SU-DHL-6 (cell line): ENCODE measurements at regions not wholly inside any gene's neighbourhood (a gene's known extent, or its start where the extent isn't known, plus 50 kb on each side); places are given as distances from the start of the nearest gene placed in this dataset.

Experiments
- H2AFZ ChIP-seq: fragments of 200-600 bp; sonication (generic); 2 replicates; pipeline ENCODE4 v1.6.1; 2014; ENCODE audit warnings: low read depth, mild to moderate bottlenecking, moderate library complexity, mixed read lengths, antibody characterized with exemption, low read length; ENCODE audit not compliant: severe bottlenecking
- H3F3A ChIP-seq: fragments of 200-600 bp; shearing (Covaris generic); 2 replicates; pipeline ENCODE4 v1.6.0; 2016; ENCODE audit warnings: antibody characterized with exemption, mild to moderate bottlenecking; ENCODE audit not compliant: insufficient read depth
- H3K27ac ChIP-seq: fragments of 200-600 bp; sonication (generic); 2 replicates; pipeline ENCODE4 v1.5.1; 2016; ENCODE audit warnings: low read depth, mild to moderate bottlenecking, low read length, moderate library complexity, mixed read lengths
- H3K27me3 ChIP-seq: fragments of 200-600 bp; sonication (generic), shearing (Covaris generic); 2 replicates; pipeline ENCODE4 v1.6.0; 2014; ENCODE audit warnings: mild to moderate bottlenecking, low read length
- H3K36me3 ChIP-seq: fragments of 200-600 bp; sonication (generic); 2 replicates; pipeline ENCODE4 v1.6.1; 2014; ENCODE audit warnings: mild to moderate bottlenecking, low read length, mixed read lengths
- H3K4me2 ChIP-seq: fragments of 300-600, 200-600 bp; shearing (Covaris generic), sonication (generic); 2 replicates; pipeline ENCODE4 v1.6.0; 2014; ENCODE audit warnings: low read length, low read depth, mild to moderate bottlenecking; ENCODE audit not compliant: poor library complexity, severe bottlenecking
- H3K4me3 ChIP-seq: fragments of 200-600 bp; sonication (generic); 2 replicates; pipeline ENCODE4 v1.5.1; 2014; ENCODE audit warnings: antibody characterized with exemption, low read length, mild to moderate bottlenecking, mixed read lengths; ENCODE audit not compliant: insufficient read depth, poor library complexity, severe bottlenecking
- H3K79me2 ChIP-seq: fragments of 200-600 bp; sonication (generic); 2 replicates; pipeline ENCODE4 v1.6.1; 2014; ENCODE audit warnings: mild to moderate bottlenecking, low read length, moderate library complexity; ENCODE audit not compliant: insufficient read depth
- H3K9ac ChIP-seq: fragments of 200-600 bp; sonication (generic); 2 replicates; pipeline ENCODE4 v1.7.0; 2014; ENCODE audit warnings: mild to moderate bottlenecking, low read length
- H3K9me2 ChIP-seq: fragments of 200-600 bp; sonication (generic); replicated peaks from 2 replicates; pipeline ENCODE4 v1.6.1; 2014; ENCODE audit warnings: low read length; ENCODE audit not compliant: insufficient read depth
- H3K9me3 ChIP-seq: fragments of 200-600 bp; sonication (generic); 2 replicates; pipeline ENCODE4 v1.6.1; 2014; ENCODE audit warnings: low read length, mixed read lengths; ENCODE audit not compliant: insufficient read depth
- H4K20me1 ChIP-seq: fragments of 200-600 bp; sonication (generic); 2 replicates; pipeline ENCODE4 v1.6.1; 2014; ENCODE audit warnings: low read depth, mild to moderate bottlenecking, antibody characterized with exemption, low read length, moderate library complexity, mixed read lengths
- CTCF ChIP-seq: fragments of 200-600 bp; sonication (generic); IDR thresholded peaks from one replicate; pipeline ENCODE4 v1.5.1; 2017; ENCODE audit warnings: antibody characterized with exemption, mild to moderate bottlenecking, low read length, moderate library complexity; ENCODE audit not compliant: insufficient read depth, poor library complexity, severe bottlenecking
- EZH2phosphoT487 ChIP-seq: fragments of 200-600 bp; sonication (generic), shearing (Covaris generic); conservative IDR thresholded peaks from 2 replicates; pipeline ENCODE4 v1.6.1; 2018; ENCODE audit warnings: mild to moderate bottlenecking, antibody characterized with exemption, low read length, moderate library complexity, mixed read lengths

- Histone ChIP-seq H3K4me2 (no peak overlapping the region), H3K9me3 (no peaks in the 10 kb centered on the region), H3F3A (no peaks in the 10 kb centered on the region), H3K79me2 (no peaks in the 10 kb centered on the region), H3K27me3 (no peaks in the 10 kb centered on the region), H3K4me3 (no peak overlapping the region), H3K9me2 (no peaks in the 10 kb centered on the region), H4K20me1 (no peaks in the 10 kb centered on the region), H3K36me3 (no peaks in the 10 kb centered on the region), H3K9ac (no peak overlapping the region), H3K27ac (no peak overlapping the region), H2AFZ (no peak overlapping the region)
- no peak for TF ChIP-seq EZH2phosphoT487
- no peak for TF ChIP-seq CTCF
These were observed 149.4 kb upstream of the PLEKHG7 start for GRCh38 chr12:92553389-92553788.

GRCh38 chr12:92552412-92553108 is 150.2 kb upstream of the PLEKHG7 start:
- Histone ChIP-seq H3F3A (no peaks in the 10 kb centered on the region), H2AFZ (no peak overlapping the region), H3K9me3 (no peaks in the 10 kb centered on the region), H3K27ac (no peak overlapping the region), H3K9ac (no peak overlapping the region), H4K20me1 (no peaks in the 10 kb centered on the region), H3K27me3 (no peaks in the 10 kb centered on the region), H3K9me2 (no peaks in the 10 kb centered on the region), H3K4me3 (no peak overlapping the region), H3K79me2 (no peaks in the 10 kb centered on the region), H3K36me3 (no peaks in the 10 kb centered on the region), H3K4me2 (no peak overlapping the region)
- TF ChIP-seq CTCF = no peak
- TF ChIP-seq EZH2phosphoT487 = no peak

GRCh38 chr12:92551853-92552397 is 150.9 kb upstream of the PLEKHG7 start:
- H3K79me2 ChIP-seq = no peaks in the 10 kb centered on the region
- no peak overlapping the region for H3K4me2 ChIP-seq
- H3K27ac ChIP-seq = no peak overlapping the region
- H3K36me3 ChIP-seq = no peaks in the 10 kb centered on the region
- no peaks in the 10 kb centered on the region for H3K27me3 ChIP-seq
- H3K9ac ChIP-seq = no peak overlapping the region
- H3K9me3 ChIP-seq = no peaks in the 10 kb centered on the region
- H2AFZ ChIP-seq = no peak overlapping the region
- no peaks in the 10 kb centered on the region for H4K20me1 ChIP-seq
- H3K4me3 ChIP-seq = no peak overlapping the region
- TF ChIP-seq EZH2phosphoT487 (no peak), CTCF (no peak)
- H3F3A ChIP-seq = no peaks in the 10 kb centered on the region
- H3K9me2 ChIP-seq = no peaks in the 10 kb centered on the region
